ENCODE measurements at regions not wholly inside any gene's neighbourhood (a gene's known extent, or its start where the extent isn't known, plus 50 kb on each side); places are given as distances from the start of the nearest gene placed in this dataset.

DNA sequence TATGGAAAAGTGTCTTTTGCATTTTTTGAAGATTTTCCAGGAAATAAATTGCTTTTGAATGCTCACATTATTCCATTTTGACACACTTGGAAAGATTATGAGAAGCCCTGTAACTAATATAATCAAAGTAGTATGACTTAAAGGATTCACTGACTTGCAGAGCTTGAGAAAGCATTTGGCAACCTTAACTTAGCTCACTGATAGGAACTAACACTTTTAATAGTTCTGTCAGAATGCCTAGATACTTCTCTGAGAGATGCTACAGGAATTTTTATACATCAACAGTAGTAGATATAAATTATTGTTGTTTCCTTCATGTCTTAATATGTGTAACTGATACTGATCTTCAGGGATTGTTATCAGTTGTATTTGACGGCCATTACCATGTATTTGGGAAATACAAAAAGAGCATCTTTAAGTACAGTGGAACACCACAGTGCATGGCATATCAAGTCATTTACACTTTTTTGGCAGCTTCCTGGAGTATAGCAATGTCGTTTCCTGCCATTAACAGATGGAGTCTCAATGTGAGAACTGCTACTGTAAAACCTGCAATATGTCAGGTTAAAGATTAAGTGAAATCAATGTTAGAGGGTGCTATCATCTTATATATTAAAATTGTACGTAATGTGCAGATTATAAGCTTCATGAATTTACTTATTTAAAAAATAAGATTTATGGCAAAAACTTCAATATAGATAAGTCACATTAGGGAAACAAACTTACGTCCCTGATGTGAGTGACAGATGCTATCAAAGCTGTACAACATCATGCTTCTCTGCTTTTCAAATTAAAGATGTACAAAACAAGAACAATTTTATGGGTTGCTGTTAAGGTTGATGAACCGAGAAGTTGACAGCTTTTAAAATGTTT lies 1159.8 kb upstream of the MIR17HG start:
- no peaks in the 10 kb centered on the region for H3K27me3 ChIP-seq (ENCODE audit: low read depth)
- no peaks in the 10 kb centered on the region for H3K9me3 ChIP-seq
- DNase-seq (no peak), ATAC-seq (no peak)
- intact Hi-C loops (cut with DNase I): no loop called here
- TF ChIP-seq, protein P1, sequence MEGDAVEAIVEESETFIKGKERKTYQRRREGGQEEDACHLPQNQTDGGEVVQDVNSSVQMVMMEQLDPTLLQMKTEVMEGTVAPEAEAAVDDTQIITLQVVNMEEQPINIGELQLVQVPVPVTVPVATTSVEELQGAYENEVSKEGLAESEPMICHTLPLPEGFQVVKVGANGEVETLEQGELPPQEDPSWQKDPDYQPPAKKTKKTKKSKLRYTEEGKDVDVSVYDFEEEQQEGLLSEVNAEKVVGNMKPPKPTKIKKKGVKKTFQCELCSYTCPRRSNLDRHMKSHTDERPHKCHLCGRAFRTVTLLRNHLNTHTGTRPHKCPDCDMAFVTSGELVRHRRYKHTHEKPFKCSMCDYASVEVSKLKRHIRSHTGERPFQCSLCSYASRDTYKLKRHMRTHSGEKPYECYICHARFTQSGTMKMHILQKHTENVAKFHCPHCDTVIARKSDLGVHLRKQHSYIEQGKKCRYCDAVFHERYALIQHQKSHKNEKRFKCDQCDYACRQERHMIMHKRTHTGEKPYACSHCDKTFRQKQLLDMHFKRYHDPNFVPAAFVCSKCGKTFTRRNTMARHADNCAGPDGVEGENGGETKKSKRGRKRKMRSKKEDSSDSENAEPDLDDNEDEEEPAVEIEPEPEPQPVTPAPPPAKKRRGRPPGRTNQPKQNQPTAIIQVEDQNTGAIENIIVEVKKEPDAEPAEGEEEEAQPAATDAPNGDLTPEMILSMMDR (IDR thresholded peaks at IDR 0.05): no peak
- no peaks in the 10 kb centered on the region for H3K36me3 ChIP-seq
- H3K4me1 ChIP-seq: no peaks in the 10 kb centered on the region
- no peak overlapping the region for H3K4me3 ChIP-seq
- H3K27ac ChIP-seq: no peak overlapping the region

DNA sequence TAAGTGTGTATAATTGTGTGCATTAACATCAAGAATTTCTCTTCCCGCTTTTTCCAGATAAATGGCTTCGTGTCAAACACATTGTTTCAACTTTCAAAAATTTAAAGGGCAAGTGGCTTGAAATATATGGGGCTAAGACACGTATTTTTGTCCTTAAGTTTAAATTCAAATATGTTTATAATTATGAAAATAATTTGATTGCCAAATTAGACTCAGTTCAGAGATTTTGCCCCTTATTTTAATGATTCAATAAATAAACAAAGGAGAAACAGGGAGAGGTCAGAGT lies 1159.2 kb upstream of the MIR17HG start:
- Histone ChIP-seq H3K36me3 (no peaks in the 10 kb centered on the region), H3K9me3 (no peaks in the 10 kb centered on the region), H3K27ac (no peak overlapping the region), H3K4me1 (no peaks in the 10 kb centered on the region), H3K4me3 (no peak overlapping the region), H3K27me3 (ENCODE audit: low read depth) (no peaks in the 10 kb centered on the region)
- no peak for ATAC-seq
- intact Hi-C loops (cut with DNase I): no loop called here
- TF ChIP-seq, protein P1 (IDR thresholded peaks at IDR 0.05): no peak
- DNase-seq: no peak

DNA sequence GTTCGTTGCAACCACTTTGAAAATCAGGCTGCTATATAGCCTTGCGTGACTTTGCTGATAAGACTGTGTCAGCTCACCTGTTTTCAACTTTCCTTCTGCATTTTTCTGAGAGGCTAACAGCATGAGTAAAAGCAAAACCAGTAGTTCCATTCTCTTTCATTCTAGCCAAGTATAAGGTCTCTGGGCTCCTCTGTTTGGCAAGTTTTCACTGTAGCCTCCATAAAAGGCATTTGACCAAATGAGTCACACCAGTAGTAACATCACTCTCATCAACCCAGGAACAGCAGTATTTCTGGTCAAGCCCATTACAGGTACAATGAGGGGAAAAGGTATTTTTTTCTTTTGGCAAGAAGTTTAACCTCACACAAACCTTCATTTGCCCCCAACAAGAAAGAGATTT lies 1149.8 kb upstream of the MIR17HG start:
- H3K4me1 ChIP-seq: no peaks in the 10 kb centered on the region
- H3K4me3 ChIP-seq: no peak overlapping the region
- H3K9me3 ChIP-seq: no peaks in the 10 kb centered on the region
- no peak for DNase-seq
- no peak for ATAC-seq
- TF ChIP-seq, protein P1 (IDR thresholded peaks at IDR 0.05): no peak
- H3K27ac ChIP-seq: no peak overlapping the region
- intact Hi-C loops (cut with DNase I): no loop called here
- H3K36me3 ChIP-seq: no peaks in the 10 kb centered on the region
- H3K27me3 ChIP-seq (ENCODE audit: low read depth): no peaks in the 10 kb centered on the region

DNA sequence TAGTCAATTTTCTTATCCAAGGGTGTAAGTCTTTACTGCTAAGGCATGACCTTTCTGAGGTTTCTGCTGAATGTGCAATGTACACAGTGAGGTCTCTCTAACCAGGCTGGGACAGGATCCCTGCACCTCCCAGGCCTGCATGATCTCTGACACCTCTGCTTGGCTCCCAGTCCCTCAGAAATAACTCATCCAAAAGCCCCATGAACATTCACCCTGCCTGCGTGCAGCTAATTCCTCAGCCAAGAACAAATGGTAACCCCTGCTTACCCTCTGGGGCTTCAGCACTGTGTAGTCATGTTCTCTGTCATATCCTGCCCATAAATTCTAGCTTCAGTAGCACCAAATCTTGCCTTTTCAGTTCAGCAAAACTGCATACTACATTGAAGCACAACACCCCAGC lies 1146.3 kb upstream of the MIR17HG start:
- no peak for ATAC-seq
- intact Hi-C loops (cut with DNase I): no loop called here
- Histone ChIP-seq H3K4me1 (no peaks in the 10 kb centered on the region), H3K27me3 (ENCODE audit: low read depth) (no peaks in the 10 kb centered on the region), H3K9me3 (no peaks in the 10 kb centered on the region), H3K4me3 (no peak overlapping the region), H3K36me3 (no peaks in the 10 kb centered on the region), H3K27ac (no peak overlapping the region)
- DNase-seq: no peak
- TF ChIP-seq, protein P1 (IDR thresholded peaks at IDR 0.05): no peak

DNA sequence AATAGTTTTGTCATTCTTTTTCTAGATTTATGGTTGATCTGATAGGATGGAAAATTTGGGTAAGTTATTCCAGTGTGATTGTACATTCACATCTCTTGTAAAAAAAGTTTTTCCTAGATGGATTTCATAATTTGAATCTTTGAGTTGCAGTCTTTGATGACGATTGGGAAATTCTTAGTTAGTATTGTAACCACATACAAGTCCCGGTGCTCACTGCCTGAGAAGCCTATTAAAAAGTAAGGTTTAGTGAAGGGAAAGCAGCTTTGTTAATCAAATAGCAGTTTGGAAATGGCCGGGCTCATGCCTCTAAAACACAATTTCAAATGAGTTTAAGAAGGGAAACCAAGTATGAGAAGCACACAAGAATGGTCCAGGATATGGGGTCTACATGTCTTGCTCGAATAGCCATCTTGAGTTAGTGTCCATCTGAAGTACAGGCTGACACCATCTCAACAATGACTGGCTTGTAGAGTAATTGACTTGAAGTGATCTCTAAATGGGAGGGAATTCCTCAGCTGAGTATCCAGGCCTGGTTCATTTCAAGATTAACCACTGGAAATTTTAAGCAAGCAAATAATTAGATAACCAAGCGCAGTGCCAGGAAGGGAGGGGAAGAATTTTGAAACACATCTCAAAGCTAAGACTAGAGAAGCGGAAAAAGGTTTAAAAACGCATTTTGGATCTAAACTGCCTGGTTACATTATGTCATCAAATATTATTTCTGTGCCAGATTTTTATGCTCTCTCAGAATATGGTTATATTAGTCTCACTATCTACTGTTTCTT lies 1145.6 kb upstream of the MIR17HG start:
- TF ChIP-seq, protein P1 (IDR thresholded peaks at IDR 0.05): no peak
- H3K27ac ChIP-seq: no peak overlapping the region
- H3K36me3 ChIP-seq: no peaks in the 10 kb centered on the region
- no peaks in the 10 kb centered on the region for H3K9me3 ChIP-seq
- no peaks in the 10 kb centered on the region for H3K4me1 ChIP-seq
- no peaks in the 10 kb centered on the region for H3K27me3 ChIP-seq (ENCODE audit: low read depth)
- ATAC-seq (no peak), DNase-seq (no peak)
- no peak overlapping the region for H3K4me3 ChIP-seq
- intact Hi-C loops (cut with DNase I): no loop called here

Measured in lower lobe of right lung (tissue), 2 donors.